ENCODE measurements at regions not wholly inside any gene's neighbourhood (a gene's known extent, or its start where the extent isn't known, plus 50 kb on each side); places are given as distances from the start of the nearest gene placed in this dataset.

- no peak for TF ChIP-seq CTCF (IDR thresholded peaks at IDR 0.05)
- no peak for TF ChIP-seq POLR2A (IDR thresholded peaks at IDR 0.05)
These were observed 92.6 kb downstream of the SNX5 start for GRCh38 chr20:17875981-17876385.

Data from uterus (tissue), 2 donors.